GM18951 (cell line): ENCODE measurements at regions not wholly inside any gene's neighbourhood (a gene's known extent, or its start where the extent isn't known, plus 50 kb on each side); places are given as distances from the start of the nearest gene placed in this dataset.
"Not testable (repeated sequence)": the region's sequence is repeated elsewhere in the genome, so short reads cannot be mapped to it uniquely, and the experiment has no call there.

ENCODE experiments used
- POLR2A ChIP-seq: IDR thresholded peaks from 4 replicates; pipeline ENCODE4 v1.6.1; 2011; ENCODE audit warnings: mild to moderate bottlenecking; ENCODE audit not compliant: insufficient read length, insufficient read depth; ENCODE audit errors: extremely low read depth
- in situ Hi-C: fragments of 300-500 bp; cut with MboI; formaldehyde crosslinking; loops from one replicate; pipeline ENCODE4 v1.12.0; 2022; ENCODE audit warnings: low sequenced_read_pairs, mixed read lengths, inconsistent platforms; ENCODE audit not compliant: unreplicated experiment

DNA sequence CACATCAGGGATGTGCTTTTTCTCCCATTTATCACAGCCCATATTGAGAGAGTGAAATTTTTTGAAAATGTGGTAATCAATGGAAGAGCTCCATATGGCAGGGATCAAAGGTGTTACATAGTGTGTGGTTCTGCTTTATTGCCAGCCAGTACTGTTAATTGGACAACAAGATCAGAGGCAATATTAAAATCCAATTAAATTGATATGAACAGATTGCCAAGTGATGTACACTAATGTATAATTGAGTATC lies 338.9 kb downstream of the BCL11A start:
- no peak for TF ChIP-seq POLR2A
- in situ Hi-C loops, result no loop called here

DNA sequence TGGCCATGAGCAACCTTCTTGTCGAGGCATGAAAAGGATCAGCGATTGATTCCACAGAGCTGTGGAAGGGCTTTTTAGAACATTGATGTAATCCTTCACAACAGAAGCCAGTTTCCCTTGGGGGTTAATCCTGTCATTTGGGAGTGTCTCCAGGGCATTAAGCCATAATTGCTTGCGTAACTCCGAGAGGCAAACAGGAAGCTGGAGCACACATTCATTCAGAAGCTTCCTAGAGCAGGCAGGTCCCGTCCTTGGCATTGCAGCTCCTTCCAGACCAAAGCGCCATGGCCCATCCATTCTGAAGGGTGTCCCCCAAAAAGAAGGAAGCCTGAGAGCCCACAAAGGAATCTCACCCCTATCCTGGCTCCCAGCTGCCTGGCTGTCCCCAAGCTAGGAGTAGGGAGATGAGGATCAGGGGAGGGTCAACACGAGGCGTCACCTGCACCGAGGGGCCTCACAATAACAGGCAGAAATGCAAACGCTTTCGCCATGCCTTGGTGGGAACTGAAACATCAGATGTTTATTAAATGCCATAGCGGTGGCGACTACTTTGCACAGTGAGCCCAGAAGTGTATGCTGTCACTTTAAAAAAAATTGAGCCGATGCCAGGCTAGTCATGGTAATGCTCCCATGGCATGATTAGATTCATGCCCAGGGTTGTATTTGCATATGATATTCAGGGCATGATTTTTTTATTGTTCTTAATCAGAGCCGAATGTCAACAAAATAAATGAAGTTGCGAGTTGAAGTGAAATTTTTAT lies 339.4 kb downstream of the BCL11A start:
- in situ Hi-C loops, result no loop called here
- no peak for TF ChIP-seq POLR2A

- no peak for TF ChIP-seq POLR2A
- in situ Hi-C loops, result no loop called here
Observed at GRCh38 chr2:60212181-60212945, 341.1 kb downstream of the BCL11A start.

GRCh38 chr2:60189006-60189405 lies 364.4 kb downstream of the BCL11A start:
- in situ Hi-C loops, result not testable (repeated sequence)

DNA sequence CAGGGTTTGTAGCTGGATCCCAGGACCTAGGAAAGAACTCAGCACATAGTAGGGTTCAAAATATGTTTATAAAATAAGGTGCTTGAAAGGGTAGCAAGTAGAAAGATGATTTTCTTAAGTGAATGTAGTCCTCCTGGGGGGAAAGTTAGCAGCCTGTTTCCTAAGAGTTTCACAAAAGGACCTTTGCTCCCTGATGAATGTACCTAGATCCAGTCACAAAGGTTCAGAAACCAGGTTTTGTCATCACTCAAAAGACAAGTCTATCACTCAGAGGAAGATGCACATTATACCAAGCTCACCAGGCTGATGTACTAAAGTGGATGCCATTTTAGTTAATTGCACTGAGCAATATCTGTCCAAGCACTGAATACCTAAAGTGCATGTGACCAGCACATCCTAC lies 378.2 kb downstream of the BCL11A start:
- no peak for TF ChIP-seq POLR2A
- in situ Hi-C loops, result no loop called here

GRCh38 chr2:60174146-60174545 lies 379.3 kb downstream of the BCL11A start:
- no peak for TF ChIP-seq POLR2A
- in situ Hi-C loops, result no loop called here

- in situ Hi-C loops, result no loop called here
Observed at GRCh38 chr2:60172801-60173200, 380.7 kb downstream of the BCL11A start.

DNA sequence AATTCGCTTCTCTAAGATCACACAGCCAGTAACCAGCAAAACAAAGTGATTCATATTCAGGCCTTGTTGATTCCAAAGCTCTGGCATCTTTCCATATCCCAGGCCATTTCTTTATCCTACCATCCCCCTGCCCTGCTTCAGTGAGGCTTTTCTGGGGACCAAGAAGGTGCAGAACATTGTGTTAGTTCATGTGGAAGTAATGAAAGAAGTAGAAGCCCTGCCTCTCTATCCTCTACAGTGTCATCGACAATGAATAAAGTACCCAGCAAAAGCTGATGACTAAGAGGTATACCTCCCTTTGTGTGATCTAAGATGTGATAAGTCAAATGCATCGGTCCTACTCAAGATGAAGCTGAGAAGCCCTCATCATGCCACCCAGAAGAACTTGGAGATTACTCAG lies 383.2 kb downstream of the BCL11A start:
- in situ Hi-C loops, result no loop called here
- TF ChIP-seq POLR2A, result no peak

More at GRCh38 chr2:60172801-60173200, 380.7 kb downstream of the BCL11A start:
- TF ChIP-seq POLR2A, result no peak

DNA sequence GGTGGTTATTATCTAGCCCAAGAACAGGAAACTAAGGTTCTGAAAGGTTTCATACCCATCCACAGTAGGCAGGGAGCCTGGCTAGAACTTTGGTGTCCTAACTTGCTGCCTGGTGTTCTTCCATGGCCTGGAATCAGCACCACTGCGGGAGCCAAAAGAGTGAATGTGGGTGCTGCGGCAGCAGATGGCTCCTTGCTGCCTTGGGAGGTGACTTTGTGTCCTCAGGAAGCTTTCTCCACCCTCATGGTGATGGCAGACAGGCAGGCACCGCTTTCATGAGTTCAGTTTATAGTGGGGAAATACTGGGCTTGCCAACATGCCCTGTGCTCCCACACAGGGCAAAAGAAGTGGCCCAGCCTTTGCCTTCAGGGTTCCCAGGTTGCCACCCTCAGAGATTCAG lies 385.2 kb downstream of the BCL11A start:
- in situ Hi-C loops, result no loop called here
- no peak for TF ChIP-seq POLR2A

DNA sequence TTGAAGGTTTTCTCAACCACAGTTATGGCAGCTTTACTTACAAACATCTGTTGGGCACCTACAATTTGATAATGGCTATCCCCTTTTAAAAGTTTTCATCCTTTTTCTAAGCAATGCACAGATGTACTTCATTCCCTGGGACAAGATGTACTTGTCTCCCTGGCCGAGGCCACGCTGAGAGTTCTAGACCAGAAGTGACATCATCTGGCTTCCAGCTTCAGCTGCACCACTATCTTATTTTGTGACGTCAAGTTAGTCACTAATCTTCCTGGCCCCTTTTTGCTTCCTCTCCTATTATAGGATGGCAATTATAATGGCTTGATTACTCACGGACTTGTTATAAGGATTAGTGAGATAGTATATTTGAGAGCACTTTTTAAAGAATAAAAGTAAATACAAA lies 386.4 kb downstream of the BCL11A start:
- in situ Hi-C loops, result no loop called here
- no peak for TF ChIP-seq POLR2A

- TF ChIP-seq POLR2A, result no peak
- in situ Hi-C loops, result no loop called here
Observed at GRCh38 chr2:60163691-60164090, 389.8 kb downstream of the BCL11A start.

- no peak for TF ChIP-seq POLR2A
- in situ Hi-C loops, result no loop called here
Observed at GRCh38 chr2:60159519-60159918, 393.9 kb downstream of the BCL11A start.

DNA sequence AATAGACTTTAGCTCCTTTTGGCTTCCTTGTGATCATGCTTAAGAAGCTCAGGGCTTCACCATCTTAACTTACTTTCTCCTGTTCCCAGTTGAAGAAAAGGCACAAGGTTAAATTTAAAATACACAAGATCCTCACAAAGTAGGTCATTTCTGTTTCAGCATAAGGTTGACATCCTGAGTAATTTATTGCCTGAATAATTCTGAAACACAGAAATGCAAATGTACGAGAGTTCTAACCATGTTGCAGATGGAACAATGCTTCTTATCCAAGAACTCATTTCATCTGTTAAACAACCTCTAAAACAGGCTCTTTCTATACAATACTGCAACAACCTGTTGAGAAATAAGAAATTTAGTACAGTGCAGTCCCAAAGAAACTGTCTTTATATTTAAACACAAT lies 395.2 kb downstream of the BCL11A start:
- TF ChIP-seq POLR2A, result no peak
- in situ Hi-C loops, result no loop called here

DNA sequence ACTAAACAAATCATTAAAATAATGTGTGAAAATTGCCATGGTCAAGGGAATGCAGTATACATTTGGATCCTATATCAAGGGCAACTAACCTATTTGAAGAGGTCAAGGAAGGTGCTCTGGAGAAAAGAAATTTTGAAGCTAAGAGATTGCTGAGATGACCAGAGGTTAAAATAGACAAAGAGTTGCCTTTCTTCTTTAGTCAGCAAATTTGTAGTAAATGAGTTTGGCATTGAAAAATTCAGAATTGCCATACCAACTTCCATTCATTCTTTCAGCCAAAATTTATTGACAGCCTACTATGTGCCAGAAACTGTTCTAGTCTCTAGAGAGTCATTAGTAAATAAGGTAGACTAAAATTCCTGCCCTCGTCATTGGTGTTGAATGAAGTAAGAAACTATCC lies 396.2 kb downstream of the BCL11A start:
- no peak for TF ChIP-seq POLR2A
- in situ Hi-C loops, result no loop called here
